Cerebellar cortex (tissue), 1 donor: ENCODE measurements at regions not wholly inside any gene's neighbourhood (a gene's known extent, or its start where the extent isn't known, plus 50 kb on each side); places are given as distances from the start of the nearest gene placed in this dataset.
"Not testable (repeated sequence)": the region's sequence is repeated elsewhere in the genome, so short reads cannot be mapped to it uniquely, and the experiment has no call there.

Experiments used
- DNase-seq: peaks from one replicate; pipeline ENCODE4 v3.0.0-alpha.2; 2015; ENCODE audit warnings: low spot score

DNA sequence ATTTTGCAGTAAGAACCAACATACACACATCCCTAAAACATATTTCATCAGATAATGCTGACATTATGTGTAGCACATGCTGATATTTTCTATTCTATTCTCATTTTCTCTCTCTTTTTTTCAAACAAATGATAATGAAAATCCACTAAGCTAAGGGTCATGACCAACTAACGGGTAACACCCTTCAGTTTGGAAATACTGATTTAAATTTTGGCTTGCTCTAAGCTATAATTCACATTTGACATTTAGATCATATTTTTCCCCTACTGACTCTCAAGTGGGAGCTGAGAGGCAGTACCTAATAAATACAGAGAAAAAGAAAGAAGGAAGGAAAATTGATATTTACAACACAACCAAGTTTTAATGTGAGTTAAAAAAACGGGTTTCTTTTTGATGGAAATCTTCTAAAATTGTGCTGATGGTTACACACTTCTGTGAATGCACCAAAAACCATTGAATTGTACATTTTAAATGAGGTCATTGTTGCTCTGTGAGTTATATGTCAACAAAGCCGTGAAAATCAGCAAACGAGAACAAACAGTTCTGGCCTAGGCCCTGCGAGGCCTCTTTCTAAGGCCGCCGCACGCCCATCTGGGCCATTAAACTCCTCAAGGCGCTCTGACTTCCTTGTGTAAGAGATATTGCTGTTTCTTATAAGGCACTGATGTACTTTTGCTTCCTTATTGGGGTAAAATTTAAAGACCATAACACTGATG lies 124.2 kb downstream of the GALR1 start:
- no peak for DNase-seq

DNA sequence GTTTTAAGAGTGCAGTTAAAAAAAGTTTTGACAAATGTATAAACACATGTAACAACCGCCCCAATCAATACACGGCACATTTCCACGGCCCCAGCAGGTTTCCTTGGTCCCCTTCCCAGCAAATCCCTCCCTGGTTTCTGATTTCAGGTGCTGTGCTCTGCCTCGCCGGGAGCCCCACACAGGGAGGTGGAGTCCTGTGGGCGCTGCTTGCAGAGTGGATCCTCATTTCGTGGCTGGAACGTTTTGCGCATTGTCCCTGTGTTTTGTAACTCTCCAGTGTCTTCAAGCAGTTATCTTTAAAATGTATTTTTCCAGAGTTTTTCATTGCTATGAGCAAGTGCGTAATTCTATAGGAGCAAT lies 124.8 kb downstream of the GALR1 start:
- no peak for DNase-seq

DNA sequence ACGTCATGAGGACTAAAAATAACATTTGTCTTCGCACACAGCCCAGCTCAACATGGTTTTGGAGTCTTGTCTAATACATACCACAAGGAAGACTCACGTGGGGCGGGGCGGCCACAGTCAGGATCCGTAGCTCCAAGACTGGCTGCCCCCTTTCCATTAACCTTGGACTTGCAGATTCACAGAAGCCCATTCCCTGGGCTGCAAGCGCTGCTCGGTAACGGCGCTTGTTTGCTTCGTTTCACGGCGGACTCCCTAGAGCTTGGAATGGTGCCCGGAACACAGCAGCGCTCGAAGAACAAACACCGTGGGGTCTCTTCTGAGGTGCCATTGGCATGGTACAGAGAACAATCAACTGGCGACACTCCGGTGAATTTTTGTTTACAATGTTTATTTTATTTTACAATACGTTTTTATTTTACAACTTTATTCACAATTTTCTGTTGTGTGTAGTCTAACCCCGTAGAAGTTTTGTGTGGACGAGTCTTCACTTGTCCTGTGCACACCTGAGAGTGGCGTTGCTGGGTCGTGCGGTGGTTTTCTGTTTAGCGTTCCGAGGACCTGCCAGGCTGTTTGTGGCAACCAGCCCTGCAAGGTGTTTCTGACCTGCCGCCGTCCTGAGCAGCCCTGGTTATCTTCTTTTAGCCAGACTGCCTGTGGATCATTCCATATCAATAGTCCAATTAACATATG lies 126.5 kb downstream of the GALR1 start:
- DNase-seq: no peak

DNA sequence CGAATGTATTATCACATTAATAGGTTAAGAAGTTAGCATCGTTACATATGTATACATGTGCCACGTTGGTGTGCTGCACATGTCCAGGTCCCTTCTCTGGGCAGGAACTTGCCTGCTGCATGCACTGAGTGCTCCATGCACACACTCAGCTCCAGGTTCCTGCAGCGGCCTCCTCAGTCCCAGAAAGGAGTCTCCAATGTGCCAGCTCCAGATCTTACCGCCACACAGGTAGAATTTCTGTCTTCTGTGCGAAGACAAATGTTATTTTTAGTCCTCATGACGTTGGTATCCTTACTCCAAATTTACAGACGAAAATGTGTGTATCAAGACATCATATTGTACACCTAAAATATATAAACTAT lies 127.1 kb downstream of the GALR1 start:
- DNase-seq: no peak

DNA sequence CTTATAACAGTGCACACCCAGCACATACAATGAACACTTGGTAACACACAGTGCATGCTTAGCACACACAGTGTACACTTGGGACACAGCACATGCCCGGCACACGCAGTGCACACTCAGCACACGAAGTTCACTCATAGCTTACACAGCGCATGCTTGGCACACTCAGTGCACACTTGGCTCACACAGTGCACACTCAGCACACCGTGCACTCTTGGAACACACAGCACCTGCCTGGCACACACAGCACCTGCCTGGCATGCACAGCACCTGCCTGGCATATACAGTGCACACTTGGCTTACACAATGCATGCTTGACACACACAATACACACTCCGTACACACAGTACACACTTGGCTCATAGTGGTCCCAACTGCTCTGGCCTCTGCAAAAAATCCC lies 128.2 kb downstream of the GALR1 start:
- DNase-seq: no peak

DNA sequence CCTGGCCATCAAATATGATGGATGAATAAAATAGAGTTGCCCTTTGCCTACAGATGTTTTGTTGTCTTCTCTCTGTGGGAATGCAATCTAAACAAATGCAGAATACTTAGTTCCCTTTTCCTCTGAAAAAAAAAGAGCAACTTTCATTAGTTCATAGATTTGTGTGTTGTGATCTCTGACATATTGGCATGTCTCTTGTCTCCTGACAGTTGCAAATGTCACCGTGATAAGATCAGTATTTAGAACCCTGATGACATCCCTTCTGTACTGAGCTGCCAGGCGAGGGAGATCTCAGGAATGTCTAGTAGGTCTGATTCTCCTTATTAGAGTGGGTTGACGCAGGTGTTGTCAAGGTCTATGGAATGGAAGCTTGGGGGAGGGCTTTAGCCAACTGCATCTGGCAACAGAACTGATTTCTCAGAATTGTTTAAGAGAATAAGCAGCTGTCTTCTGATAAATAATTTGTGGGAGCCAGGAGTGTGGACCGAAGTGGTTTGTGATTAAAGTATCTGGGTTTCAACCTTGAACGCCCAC lies 130.4 kb downstream of the GALR1 start:
- DNase-seq: no peak

DNA sequence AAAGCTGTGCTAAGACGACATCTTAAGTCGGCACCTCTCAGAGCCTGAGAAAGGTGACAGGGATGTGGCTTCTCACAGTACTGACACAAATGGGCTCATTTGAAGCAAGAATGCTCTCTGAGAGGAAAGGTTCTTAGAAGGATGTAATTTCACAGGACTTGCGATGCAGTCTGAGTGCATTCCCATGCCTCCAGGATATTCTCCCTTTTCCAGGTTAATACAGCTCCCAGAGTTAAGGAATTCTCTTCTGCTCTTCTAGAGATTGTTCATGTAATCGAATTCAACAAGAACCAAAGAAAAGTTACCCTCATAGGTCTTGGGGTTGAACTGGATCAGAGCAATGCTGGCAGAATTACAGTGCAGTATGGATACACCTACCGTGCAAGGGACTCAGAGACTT lies 131.0 kb downstream of the GALR1 start:
- no peak for DNase-seq

DNA sequence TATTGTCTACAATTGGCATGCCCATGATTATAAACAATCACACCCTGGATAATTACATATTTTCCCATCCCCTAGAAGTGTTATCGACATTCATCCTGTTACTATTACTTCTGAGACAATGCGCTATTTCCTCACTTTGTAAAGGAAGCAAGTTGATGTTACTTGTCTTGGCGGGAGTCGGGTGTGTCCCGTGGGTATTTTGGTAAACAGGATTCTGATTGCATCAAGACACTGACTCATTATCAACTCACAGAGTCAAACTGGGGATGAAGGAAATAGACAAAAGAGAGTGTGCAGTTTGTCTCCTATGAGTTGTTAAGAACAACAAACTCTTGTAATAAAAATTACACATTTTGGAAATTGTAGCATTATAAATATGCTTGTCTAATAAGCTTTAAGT lies 142.7 kb downstream of the GALR1 start:
- DNase-seq: no peak

DNA sequence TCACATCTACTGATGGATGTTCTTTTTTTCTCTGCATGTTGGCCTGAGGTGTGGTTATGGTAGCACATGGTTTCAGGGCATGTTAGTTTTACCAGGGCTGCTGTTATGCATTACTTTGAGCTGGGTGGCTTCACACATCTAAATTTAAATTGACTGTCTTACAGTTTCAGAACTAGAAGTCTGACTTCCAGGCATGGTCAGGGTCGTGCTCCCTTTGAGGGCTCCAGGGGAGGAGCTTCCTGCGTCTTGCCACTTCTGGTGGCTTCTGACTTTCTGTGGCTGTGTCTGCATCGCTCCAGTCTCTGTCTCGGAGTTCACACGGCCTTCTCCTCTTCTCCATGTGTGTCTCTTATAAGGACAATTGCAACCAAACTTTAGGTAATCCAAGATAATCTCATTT lies 143.9 kb downstream of the GALR1 start:
- DNase-seq: no peak

DNA sequence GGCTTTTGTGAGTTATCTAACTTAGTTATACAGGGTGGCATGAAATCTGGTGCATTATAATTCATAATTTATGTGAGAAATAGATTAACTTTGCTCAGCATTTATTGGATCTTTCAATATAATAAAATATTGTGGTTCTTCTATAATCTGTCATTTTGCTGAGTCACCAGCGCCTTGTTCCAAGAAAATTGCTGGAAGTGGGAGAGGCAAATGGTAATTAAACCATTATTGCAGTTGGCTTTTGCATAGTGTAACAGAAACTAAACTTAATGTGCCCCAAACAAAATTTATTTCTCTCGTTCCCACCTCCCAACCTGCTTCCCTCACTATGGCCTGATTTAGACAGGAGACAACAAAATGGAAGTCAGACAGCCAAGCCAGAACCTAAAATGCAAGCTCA lies 146.3 kb downstream of the GALR1 start:
- no peak for DNase-seq

DNA sequence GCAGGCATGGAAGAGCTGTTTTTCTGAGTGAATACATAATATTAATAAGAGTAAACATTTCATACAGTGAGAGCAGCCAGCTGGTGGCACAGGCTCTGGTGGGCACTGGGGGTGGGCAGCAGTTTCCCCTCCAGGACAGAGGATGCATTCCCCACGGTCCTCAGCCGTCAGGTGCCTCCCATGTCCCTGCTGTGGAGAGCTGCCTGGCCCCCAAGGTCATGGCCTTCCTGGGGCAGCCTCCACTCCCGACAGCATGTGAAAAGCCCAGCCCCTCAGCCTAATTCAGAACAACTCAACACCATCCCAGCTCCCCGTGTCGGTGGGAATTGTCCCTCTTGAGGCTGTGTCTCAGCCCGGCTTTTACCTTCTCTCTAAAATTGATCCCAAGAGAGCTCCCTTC lies 147.4 kb downstream of the GALR1 start:
- no peak for DNase-seq

DNA sequence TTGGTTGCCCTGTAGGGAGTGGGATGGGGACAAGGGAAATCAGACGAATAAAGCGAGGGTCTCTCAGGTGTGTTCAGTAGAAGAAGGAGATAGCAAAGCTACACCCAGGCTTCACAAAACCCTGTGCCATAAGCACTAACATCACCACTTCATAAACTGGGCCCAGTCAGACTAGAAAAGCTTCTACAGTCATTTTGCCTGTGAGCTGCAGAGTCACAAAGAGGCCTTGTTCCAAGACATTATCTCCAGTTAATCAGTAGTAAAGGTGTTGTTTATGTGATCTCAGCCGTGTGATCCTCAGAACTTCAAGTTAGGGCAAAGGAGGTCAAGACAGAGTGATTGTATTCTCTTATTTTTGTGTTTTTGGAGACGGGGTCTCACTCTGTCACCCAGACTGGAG lies 148.0 kb downstream of the GALR1 start:
- DNase-seq: no peak

DNA sequence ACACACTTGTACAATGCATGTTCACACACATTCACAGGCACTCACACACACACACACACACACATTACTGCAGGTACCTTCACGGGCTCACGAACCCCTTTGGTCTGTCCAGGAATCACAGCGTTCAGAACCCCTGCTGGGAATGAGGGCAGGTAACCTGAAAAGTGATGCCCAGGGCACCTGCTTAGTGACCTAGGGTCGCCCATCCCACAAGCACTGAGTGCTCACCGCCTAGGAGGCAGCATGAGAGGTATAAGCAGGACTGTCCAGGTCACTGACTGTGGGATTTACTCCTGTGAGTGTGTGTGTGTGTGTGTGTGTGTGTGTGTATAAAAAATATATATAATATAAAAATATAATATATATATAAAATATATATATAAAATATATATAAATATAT lies 150.9 kb downstream of the GALR1 start:
- no peak for DNase-seq

DNA sequence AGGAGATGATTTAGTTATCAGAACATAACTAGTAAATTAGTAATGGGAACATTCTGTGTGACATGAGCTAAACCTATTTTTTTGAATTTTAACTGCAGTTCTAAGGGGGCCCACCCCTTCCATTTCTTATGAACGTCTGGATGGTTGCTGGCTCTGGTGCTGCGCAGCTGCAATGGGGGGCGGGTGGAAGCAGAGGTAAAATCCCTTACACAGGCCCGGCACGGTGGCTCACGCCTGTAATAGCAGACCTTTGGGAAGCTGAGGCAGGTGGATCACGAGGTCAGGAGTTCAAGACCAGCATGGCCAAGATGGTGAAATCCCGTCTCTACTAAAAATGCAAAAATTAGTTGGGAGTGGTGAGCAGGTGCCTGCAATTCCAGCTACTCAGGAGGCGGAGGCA lies 151.5 kb downstream of the GALR1 start:
- no peak for DNase-seq

DNA sequence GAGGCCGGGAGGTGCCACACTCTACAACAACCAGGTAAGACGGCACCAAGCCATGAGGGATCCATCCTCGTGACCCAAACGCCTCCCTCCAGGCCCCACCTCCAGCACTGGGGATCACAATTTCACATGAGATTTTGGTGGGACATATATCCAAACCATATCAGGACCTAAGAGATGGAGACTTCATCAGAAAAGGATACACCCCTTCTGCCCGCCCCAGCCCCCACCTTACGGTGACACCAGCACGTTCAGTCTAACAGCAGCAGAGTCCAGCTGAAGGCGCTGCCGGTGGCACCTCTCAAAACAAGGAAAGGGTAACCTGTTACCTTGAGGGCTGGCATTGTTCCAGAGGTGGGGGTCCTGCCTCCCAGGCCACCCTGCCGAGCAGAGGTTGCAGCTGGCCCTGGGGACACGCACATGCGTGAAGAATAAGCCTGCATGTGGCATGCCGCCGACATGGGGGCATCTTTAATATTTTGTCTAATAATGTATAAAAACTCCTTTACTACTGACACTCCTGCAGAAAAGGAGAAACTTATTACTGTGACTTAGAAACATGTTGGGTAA lies 154.4 kb downstream of the GALR1 start:
- DNase-seq: no peak

DNA sequence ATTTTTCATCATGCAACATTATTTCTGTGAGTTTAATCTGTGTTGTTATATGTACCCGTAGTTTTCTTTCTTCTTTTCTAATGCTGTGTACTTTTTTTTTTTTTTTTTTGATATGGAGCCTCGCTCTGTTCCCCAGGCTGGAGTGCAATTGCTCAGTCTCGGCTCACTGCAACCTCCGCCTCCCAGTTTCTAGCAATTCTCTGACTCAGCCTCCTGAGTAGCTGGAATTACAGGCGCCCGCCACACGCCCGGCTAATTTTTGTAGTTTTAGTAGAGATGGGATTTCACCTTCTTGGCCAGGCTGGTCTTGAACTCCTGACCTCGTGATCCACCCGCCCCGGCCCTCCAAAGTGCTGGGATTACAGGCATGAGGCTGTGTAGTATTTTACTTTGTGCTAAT lies 155.4 kb downstream of the GALR1 start:
- no peak for DNase-seq

DNA sequence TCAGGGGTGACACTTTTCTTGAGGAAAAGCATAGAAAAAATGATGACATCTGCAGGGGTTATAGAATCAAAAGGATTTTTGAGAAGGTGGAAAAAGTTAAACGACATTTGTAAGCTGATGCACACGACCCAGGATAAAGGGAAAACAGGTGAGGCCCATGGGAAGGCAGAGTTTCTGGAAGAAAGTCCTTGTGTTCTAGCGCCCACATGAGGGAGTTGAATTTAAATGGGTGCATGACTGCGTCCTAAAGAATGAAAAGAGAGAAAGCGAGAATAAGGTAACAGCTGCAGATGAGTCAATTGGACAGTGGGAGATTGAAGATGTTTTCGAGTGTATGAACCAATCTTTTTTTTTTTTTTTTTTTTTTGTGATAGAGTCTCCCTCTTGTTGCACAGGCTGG lies 158.1 kb downstream of the GALR1 start:
- DNase-seq: no peak

DNA sequence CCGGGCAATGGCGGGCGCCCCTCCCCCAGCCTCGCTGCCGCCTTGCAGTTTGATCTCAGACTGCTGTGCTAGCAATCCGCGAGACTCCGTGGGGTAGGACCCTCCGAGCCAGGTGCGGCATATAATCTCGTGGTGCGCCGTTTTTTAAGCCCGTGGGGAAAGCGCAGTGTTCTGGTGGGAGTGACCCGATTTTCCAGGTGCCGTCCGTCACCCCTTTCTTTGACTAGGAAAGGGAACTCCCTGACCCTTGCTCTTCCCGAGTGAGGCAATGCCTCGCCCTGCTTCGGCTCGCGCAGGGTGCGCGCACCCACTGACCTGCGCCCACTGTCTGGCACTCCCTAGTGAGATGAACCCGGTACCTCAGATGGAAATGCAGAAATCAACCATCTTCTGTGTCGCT lies 171.9 kb downstream of the GALR1 start:
- DNase-seq: not testable (repeated sequence)

DNA sequence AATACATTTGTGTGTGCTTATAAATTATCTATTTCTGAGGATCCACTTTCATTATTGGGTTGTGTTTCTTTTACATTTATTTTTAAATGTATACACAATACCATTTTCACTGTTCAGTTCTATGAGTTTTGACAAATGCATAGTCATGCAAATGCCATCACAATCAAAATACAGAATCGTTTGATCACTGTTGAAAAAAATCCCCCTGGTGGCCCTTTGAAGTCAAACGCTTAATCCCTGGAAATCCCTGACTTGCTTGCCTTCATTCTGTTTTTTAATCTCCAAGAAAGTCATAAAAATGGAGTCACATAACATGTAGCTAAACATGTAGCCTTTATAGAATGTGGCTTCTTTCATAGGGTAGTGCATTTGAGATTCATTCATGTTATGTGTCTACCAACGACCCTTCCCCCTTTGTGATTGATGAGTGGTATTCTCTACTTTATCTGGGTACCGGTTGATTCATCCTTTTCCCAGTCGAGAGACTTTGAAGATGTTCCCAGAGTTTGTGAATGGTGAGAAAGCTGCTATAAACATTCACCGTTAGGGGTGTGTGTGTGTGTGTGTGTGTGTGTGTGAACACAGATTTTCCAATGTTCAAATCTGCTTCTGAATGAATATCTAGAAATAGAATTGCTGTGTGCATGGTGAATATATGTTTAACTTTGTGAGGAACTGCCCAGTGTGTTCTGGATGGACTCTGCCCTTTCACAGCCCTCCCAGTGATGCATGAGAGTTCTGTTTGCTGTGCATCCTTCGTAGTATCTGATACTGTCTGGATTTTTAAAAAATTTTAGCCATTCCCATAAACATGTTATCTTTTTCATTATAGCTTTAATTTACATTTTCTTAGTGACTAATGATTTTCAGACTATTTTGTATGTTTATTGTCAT lies 173.6 kb downstream of the GALR1 start:
- no peak for DNase-seq

DNA sequence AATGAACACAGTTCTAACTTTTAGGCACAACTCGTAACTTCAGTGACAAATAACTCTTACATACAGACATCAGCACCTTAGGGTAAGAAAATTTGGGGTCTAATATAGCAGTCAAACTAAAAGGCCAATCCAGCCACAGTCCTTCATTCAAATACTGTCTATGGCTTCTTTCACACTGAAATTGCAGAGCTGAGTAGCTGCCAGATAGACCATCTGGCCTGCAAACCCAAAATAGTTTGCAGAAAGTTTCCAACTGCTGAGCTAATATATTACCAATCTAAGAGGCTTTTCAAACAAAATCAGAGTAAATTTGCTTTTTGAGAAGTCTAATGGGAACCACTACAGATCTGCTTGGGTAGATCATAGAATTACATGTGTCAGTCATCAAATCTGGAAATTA lies 183.4 kb downstream of the GALR1 start:
- DNase-seq: peak; percentile 29

DNA sequence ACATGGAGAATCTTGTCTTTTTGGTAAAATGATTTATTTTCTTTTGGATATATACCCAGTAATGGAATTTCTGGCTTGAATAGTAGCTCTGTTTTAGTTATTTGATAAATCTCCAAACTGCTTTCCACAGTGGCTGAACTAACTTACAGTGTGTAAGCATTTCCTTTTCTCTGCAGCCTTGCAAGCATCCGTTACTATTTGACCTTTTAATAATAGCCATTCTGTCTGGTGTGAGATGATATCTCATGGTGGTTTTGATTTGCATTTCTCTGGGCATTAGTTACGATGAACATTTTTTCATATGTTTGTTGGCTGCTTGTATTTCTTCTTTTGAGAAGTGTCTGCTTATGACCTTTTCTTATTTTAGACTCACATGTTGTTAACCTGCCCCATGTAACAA lies 190.2 kb downstream of the GALR1 start:
- no peak for DNase-seq

DNA sequence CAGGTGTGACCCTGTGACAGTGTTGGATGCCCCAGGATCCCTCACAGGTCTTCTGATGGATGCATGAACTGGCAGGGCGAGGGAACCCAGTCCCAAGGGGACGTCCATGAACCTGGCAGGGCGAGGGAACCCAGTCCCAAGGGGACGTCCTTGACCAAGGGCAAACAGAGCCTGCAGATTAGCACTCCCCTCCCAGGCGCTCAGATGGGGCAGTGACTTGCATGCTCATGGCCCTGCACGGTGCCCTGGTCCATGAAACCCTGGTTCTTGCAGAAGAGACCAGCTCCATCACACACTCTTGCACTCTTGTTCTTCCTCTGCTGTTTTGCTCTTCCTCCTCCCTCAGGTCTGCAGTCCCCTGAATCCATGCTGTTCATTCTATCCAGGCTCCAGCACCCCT lies 192.7 kb downstream of the GALR1 start:
- no peak for DNase-seq

DNA sequence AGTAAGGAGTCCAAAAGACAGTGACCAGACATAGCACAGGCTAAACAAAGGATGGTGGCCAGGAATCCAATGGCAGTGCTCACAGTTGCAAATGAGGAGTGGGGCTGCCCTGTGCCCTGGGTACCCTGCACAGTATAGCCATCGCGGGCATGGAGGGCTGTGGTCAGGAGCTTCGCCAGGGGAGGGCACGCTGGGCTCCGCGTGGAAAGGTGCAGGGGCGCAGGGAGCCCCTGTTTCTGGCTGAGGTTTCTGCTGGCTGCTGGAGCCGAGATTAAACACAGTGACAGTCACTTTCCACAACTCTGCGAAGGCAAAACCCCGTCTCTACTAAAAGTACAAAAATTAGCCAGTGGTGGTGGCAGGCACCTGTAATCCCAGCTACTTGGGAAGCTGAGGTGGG lies 194.7 kb downstream of the GALR1 start:
- DNase-seq: no peak
